HG02623 (cell line): ENCODE measurements at regions not wholly inside any gene's neighbourhood (a gene's known extent, or its start where the extent isn't known, plus 50 kb on each side); places are given as distances from the start of the nearest gene placed in this dataset.
A peak's percentile ranks its signal among the peaks of the same experiment; 100 is the strongest.
"Not testable (repeated sequence)": the region's sequence is repeated elsewhere in the genome, so short reads cannot be mapped to it uniquely, and the experiment has no call there.

Experiments
- ATAC-seq: cut with Tn5 transposase; IDR thresholded peaks from one replicate; pipeline ENCODE4 v1.9.1; 2021; ENCODE audit warnings: moderate library complexity; ENCODE audit not compliant: unreplicated experiment

- not testable (repeated sequence) for ATAC-seq
These were observed 600.1 kb downstream of the PRR16 start for GRCh38 chr5:121064241-121064640.

GRCh38 chr5:121086671-121087070, 622.6 kb downstream of the PRR16 start:
- no peak for ATAC-seq

GRCh38 chr5:121087560-121087959, 623.5 kb downstream of the PRR16 start:
- no peak for ATAC-seq

GRCh38 chr5:121088341-121088740, 624.2 kb downstream of the PRR16 start:
- no peak for ATAC-seq

- no peak for ATAC-seq
These were observed 626.7 kb downstream of the PRR16 start for GRCh38 chr5:121090822-121091221.

- ATAC-seq: no peak
These were observed 636.8 kb downstream of the PRR16 start for GRCh38 chr5:121100931-121101330.

- ATAC-seq: no peak
These were observed 641.8 kb downstream of the PRR16 start for GRCh38 chr5:121105921-121106320.

GRCh38 chr5:121106721-121107690, 642.9 kb downstream of the PRR16 start:
- not testable (repeated sequence) for ATAC-seq

- no peak for ATAC-seq
These were observed 644.6 kb downstream of the PRR16 start for GRCh38 chr5:121108725-121109124.

- no peak for ATAC-seq
These were observed 645.7 kb downstream of the PRR16 start for GRCh38 chr5:121109817-121110216.

GRCh38 chr5:121121786-121122185, 657.7 kb downstream of the PRR16 start:
- ATAC-seq: no peak

GRCh38 chr5:121138495-121138907, 674.4 kb downstream of the PRR16 start:
- no peak for ATAC-seq

GRCh38 chr5:121138952-121139351, 674.9 kb downstream of the PRR16 start:
- ATAC-seq: no peak

- no peak for ATAC-seq
These were observed 680.7 kb downstream of the PRR16 start for GRCh38 chr5:121144764-121145163.

- no peak for ATAC-seq
These were observed 687.4 kb downstream of the PRR16 start for GRCh38 chr5:121151534-121151933.

- ATAC-seq: peak; percentile 61
These were observed 688.3 kb downstream of the PRR16 start for GRCh38 chr5:121152411-121152810.

GRCh38 chr5:121156565-121156964, 692.5 kb downstream of the PRR16 start:
- ATAC-seq: no peak

GRCh38 chr5:121158451-121158850, 693.2 kb upstream of the FTMT start:
- no peak for ATAC-seq

GRCh38 chr5:121160591-121160990, 691.1 kb upstream of the FTMT start:
- ATAC-seq: no peak

- ATAC-seq: no peak
These were observed 687.0 kb upstream of the FTMT start for GRCh38 chr5:121164632-121165031.

- ATAC-seq: no peak
These were observed 680.3 kb upstream of the FTMT start for GRCh38 chr5:121171361-121171760.

- no peak for ATAC-seq
These were observed 679.8 kb upstream of the FTMT start for GRCh38 chr5:121171834-121172233.

GRCh38 chr5:121174351-121174750, 677.3 kb upstream of the FTMT start:
- no peak for ATAC-seq
